ENCODE measurements at regions not wholly inside any gene's neighbourhood (a gene's known extent, or its start where the extent isn't known, plus 50 kb on each side); places are given as distances from the start of the nearest gene placed in this dataset.

GRCh38 chr22:49620666-49621065, 207.0 kb downstream of the BRD1 start:
- DNase-seq (ENCODE audit: low read depth) = no peak
- no peak for TF ChIP-seq CTCF (IDR thresholded peaks at IDR 0.05; ENCODE audit: insufficient read depth, low read depth, low read length, missing control alignments)
- no peak overlapping the region for H3K4me3 ChIP-seq (ENCODE audit: low read length)

GRCh38 chr22:49620003-49620556, 207.6 kb downstream of the BRD1 start:
- H3K4me3 ChIP-seq (ENCODE audit: low read length) = no peak overlapping the region
- TF ChIP-seq CTCF (IDR thresholded peaks at IDR 0.05; ENCODE audit: insufficient read depth, low read depth, low read length, missing control alignments) = no peak
- DNase-seq (ENCODE audit: low read depth) = no peak

- no peak for TF ChIP-seq CTCF (IDR thresholded peaks at IDR 0.05; ENCODE audit: insufficient read depth, low read depth, low read length, missing control alignments)
- H3K4me3 ChIP-seq (ENCODE audit: low read length) = no peak overlapping the region
- DNase-seq (ENCODE audit: low read depth) = no peak
Measured at GRCh38 chr22:49619301-49619700, 208.4 kb downstream of the BRD1 start.

GRCh38 chr22:49618677-49618953, 209.1 kb downstream of the BRD1 start:
- H3K4me3 ChIP-seq (ENCODE audit: low read length) = no peak overlapping the region
- DNase-seq (ENCODE audit: low read depth) = no peak
- no peak for TF ChIP-seq CTCF (IDR thresholded peaks at IDR 0.05; ENCODE audit: insufficient read depth, low read depth, low read length, missing control alignments)

GRCh38 chr22:49617866-49618676, 209.6 kb downstream of the BRD1 start:
- no peak overlapping the region for H3K4me3 ChIP-seq (ENCODE audit: low read length)
- TF ChIP-seq CTCF (IDR thresholded peaks at IDR 0.05; ENCODE audit: insufficient read depth, low read depth, low read length, missing control alignments) = no peak
- no peak for DNase-seq (ENCODE audit: low read depth)

- no peak for DNase-seq (ENCODE audit: low read depth)
- no peak overlapping the region for H3K4me3 ChIP-seq (ENCODE audit: low read length)
- TF ChIP-seq CTCF (IDR thresholded peaks at IDR 0.05; ENCODE audit: insufficient read depth, low read depth, low read length, missing control alignments) = no peak
Measured at GRCh38 chr22:49617264-49617663, 210.4 kb downstream of the BRD1 start.

Data from epithelial cell of esophagus (primary cell).